HG03280 (cell line): ENCODE measurements at regions not wholly inside any gene's neighbourhood (a gene's known extent, or its start where the extent isn't known, plus 50 kb on each side); places are given as distances from the start of the nearest gene placed in this dataset.
"Not testable (repeated sequence)": the region's sequence is repeated elsewhere in the genome, so short reads cannot be mapped to it uniquely, and the experiment has no call there.

Experiments
- ATAC-seq: cut with Tn5 transposase; IDR thresholded peaks from one replicate; pipeline ENCODE4 v1.9.1; 2021; ENCODE audit warnings: mild to moderate bottlenecking, moderate library complexity; ENCODE audit not compliant: unreplicated experiment

GRCh38 chr22:47303161-47303890, 540.9 kb downstream of the TBC1D22A start:
- ATAC-seq = no peak

GRCh38 chr22:47302587-47302986, 540.1 kb downstream of the TBC1D22A start:
- ATAC-seq = not testable (repeated sequence)

- ATAC-seq = no peak
Measured at GRCh38 chr22:47301820-47302475, 539.5 kb downstream of the TBC1D22A start.

GRCh38 chr22:47300698-47301405, 538.4 kb downstream of the TBC1D22A start:
- no peak for ATAC-seq

GRCh38 chr22:47299863-47300697, 537.6 kb downstream of the TBC1D22A start:
- ATAC-seq = no peak

GRCh38 chr22:47299211-47299862, 536.9 kb downstream of the TBC1D22A start:
- ATAC-seq = no peak

GRCh38 chr22:47298017-47298785, 535.8 kb downstream of the TBC1D22A start:
- no peak for ATAC-seq

GRCh38 chr22:47297261-47298016, 535.0 kb downstream of the TBC1D22A start:
- no peak for ATAC-seq

- ATAC-seq = no peak
Measured at GRCh38 chr22:47296405-47297260, 534.2 kb downstream of the TBC1D22A start.

- ATAC-seq = no peak
Measured at GRCh38 chr22:47295982-47296381, 533.5 kb downstream of the TBC1D22A start.

- no peak for ATAC-seq
Measured at GRCh38 chr22:47295226-47295901, 532.9 kb downstream of the TBC1D22A start.

- ATAC-seq = no peak
Measured at GRCh38 chr22:47294576-47294975, 532.1 kb downstream of the TBC1D22A start.

GRCh38 chr22:47294222-47294532, 531.7 kb downstream of the TBC1D22A start:
- no peak for ATAC-seq

GRCh38 chr22:47293368-47294221, 531.1 kb downstream of the TBC1D22A start:
- ATAC-seq = no peak

- ATAC-seq = no peak
Measured at GRCh38 chr22:47292546-47293320, 530.3 kb downstream of the TBC1D22A start.
